ENCODE measurements at regions not wholly inside any gene's neighbourhood (a gene's known extent, or its start where the extent isn't known, plus 50 kb on each side); places are given as distances from the start of the nearest gene placed in this dataset.
A peak's percentile ranks its signal among the peaks of the same experiment; 100 is the strongest.

DNA sequence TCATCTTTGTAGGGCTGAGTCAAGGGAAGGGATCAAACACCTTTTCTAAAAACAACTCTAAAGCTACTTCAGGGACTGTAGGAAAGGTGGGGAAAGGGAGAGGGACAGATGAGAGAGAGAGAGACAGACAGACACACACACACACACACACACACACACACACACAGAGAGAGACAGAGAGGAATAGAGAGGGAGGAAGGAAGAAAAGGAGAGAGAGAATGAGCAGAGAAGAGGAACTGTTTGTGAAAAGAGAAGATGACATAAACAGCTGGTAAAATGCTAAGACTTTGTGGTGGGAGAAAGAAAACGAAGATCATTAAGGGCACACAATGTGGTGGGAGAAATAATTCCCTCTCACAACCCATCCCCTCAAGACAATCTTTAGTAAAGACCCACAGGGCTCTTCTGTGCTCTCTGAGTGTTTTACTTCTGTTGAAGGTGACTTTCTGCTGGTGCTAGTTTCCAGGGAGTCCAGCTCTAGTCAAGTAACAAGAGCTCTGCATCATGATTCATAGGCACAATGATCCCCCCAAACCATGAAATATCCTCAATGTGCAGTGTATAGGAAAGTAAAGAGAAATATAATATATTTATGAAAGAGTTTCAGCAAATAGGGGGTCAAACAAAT lies 77.2 kb upstream of the STK17B start:
- Histone ChIP-seq H3K27ac (peak overlapping the region in 2 of 3 donors; percentile 10 to 53), H3K27me3 (no peaks in the 10 kb centered on the region), H3K4me1 (no peaks in the 10 kb centered on the region), H3K36me3 (no peaks in the 10 kb centered on the region), H3K4me3 (replicated peaks in 1 of 3) (no peak overlapping the region), H3K9me3 (no peaks in the 10 kb centered on the region)
- DNase-seq, result no peak
- intact Hi-C loops (cut with DNase I), result no loop called here
- 81 to 90% methylated on average over 1 of the region's 1 CpG for WGBS, 2 donors
- no peak for TF ChIP-seq POLR2A (IDR thresholded peaks at IDR 0.05)
- TF ChIP-seq, protein P1, sequence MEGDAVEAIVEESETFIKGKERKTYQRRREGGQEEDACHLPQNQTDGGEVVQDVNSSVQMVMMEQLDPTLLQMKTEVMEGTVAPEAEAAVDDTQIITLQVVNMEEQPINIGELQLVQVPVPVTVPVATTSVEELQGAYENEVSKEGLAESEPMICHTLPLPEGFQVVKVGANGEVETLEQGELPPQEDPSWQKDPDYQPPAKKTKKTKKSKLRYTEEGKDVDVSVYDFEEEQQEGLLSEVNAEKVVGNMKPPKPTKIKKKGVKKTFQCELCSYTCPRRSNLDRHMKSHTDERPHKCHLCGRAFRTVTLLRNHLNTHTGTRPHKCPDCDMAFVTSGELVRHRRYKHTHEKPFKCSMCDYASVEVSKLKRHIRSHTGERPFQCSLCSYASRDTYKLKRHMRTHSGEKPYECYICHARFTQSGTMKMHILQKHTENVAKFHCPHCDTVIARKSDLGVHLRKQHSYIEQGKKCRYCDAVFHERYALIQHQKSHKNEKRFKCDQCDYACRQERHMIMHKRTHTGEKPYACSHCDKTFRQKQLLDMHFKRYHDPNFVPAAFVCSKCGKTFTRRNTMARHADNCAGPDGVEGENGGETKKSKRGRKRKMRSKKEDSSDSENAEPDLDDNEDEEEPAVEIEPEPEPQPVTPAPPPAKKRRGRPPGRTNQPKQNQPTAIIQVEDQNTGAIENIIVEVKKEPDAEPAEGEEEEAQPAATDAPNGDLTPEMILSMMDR (IDR thresholded peaks at IDR 0.05), result no peak

DNA sequence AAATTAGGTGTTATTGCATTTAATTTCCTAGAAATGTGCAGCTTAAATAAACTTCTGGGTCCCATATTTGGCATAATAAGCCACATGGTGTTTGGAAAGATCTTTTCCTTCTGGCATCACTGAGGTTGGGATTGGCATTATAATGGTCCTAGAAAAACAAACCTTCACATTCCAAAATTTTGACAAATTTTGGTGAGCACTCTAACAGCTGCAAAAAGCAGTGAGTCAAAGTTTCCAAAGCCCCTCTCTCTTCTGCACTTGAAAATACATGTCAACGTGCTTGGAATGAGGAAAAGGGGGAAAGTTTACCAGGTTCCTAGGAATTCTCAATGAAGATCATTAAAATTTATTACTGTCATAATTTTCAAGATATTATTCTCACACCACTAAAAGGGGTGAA lies 77.8 kb upstream of the STK17B start:
- TF ChIP-seq POLR2A (IDR thresholded peaks at IDR 0.05), result no peak
- TF ChIP-seq, protein P1 (IDR thresholded peaks at IDR 0.05), result no peak
- H3K27ac ChIP-seq, result no peak overlapping the region
- DNase-seq, result no peak
- no peaks in the 10 kb centered on the region for H3K9me3 ChIP-seq
- H3K4me3 ChIP-seq (replicated peaks in 1 of 3), result no peak overlapping the region
- 2 to 45% methylated on average over 1 of the region's 1 CpG for WGBS, 2 donors
- no peaks in the 10 kb centered on the region for H3K4me1 ChIP-seq
- intact Hi-C loops (cut with DNase I), result no loop called here
- H3K27me3 ChIP-seq, result no peaks in the 10 kb centered on the region
- H3K36me3 ChIP-seq, result no peaks in the 10 kb centered on the region

DNA sequence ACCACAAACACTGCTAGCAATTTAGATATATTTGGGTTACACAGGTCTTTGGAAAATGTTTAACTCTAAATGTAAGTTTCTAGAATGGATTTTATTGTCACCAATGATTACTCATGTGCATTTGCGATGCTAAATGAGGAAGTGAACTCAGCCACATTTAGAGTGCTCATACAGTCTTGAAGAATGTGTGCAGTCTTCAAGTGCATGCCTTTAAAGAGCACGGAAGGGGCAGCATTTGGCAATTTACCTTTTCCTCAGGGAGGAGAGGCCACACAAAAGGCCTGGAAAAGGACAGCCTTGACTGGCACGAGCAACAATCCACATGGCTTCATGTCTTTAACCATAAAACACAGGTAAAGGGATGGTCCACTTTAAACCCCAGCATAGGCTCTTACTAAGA lies 78.5 kb upstream of the STK17B start:
- Histone ChIP-seq H3K36me3 (no peaks in the 10 kb centered on the region), H3K27me3 (no peaks in the 10 kb centered on the region), H3K27ac (peak overlapping the region in 1 of 3 donors; percentile 29), H3K9me3 (no peaks in the 10 kb centered on the region), H3K4me1 (no peaks in the 10 kb centered on the region), H3K4me3 (replicated peaks in 1 of 3) (no peak overlapping the region)
- peak; percentile 23 to 26 for DNase-seq
- intact Hi-C loops (cut with DNase I), result no loop called here
- TF ChIP-seq, protein P1 (IDR thresholded peaks at IDR 0.05), result no peak
- TF ChIP-seq POLR2A (IDR thresholded peaks at IDR 0.05), result no peak
- WGBS, 2 donors, result 21 to 24% methylated on average over 3 of the region's 3 CpGs

DNA sequence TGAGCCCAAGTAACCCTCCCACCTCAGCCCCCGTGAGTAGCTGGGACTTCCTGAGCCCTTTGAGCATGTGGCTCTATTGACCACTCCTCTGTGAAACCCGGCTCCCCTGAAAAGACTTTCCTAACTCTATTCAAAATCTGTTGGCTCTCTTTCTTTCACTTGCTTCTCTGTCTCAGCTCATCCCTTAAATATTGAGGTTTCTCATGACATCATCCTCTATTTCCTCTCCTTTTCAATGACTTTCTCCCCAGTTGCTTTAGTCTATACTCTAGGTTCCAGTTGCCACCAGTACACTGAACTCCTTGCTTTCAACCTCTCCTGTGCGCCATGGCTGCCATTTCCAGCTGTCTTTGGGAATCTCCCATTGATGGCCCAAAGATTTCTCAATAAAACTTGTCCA lies 79.8 kb upstream of the STK17B start:
- Histone ChIP-seq H3K4me1 (no peaks in the 10 kb centered on the region), H3K27ac (no peak overlapping the region), H3K36me3 (no peaks in the 10 kb centered on the region), H3K9me3 (no peaks in the 10 kb centered on the region), H3K27me3 (no peaks in the 10 kb centered on the region), H3K4me3 (replicated peaks in 1 of 3) (no peak overlapping the region)
- intact Hi-C loops (cut with DNase I), result no loop called here
- 96 to 99% methylated on average over 3 of the region's 3 CpGs for WGBS, 2 donors
- DNase-seq, result no peak
- TF ChIP-seq, protein P1 (IDR thresholded peaks at IDR 0.05), result no peak
- TF ChIP-seq POLR2A (IDR thresholded peaks at IDR 0.05), result no peak

DNA sequence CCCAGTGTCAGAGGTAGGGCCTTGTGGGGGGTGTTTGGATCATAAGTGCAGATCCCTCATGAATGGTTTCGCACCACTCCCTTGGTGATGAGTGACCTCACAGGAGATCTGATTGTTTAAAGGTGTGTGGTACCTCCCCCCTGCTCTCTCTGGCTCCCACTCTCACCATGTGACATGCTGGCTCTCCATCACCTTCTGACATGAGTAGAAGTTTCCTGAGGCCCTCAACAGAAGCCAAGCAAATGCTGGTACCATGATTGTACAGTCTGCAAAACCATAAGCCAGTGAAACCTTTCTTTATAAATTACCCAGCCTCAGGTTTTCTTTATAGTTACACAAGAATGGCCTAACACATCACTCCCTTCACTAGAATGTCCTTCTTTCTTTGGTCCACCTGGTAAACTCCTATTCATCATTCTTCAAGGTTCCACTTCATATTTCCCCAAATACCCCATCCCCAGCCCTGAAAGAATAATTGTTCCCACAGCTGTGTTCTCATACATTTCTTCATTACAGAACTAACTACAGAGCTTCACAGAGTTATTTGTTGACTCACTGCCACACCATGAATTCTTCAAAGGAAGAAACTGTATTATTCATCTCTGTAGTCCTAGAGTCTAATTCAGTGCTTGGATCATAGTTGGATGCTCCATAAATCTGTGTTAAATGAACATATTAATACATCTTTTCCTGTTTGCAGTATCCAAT lies 81.2 kb upstream of the STK17B start:
- no peak overlapping the region for H3K27ac ChIP-seq
- H3K4me3 ChIP-seq (replicated peaks in 1 of 3), result no peak overlapping the region
- TF ChIP-seq, protein P1 (IDR thresholded peaks at IDR 0.05), result no peak
- TF ChIP-seq POLR2A (IDR thresholded peaks at IDR 0.05), result no peak
- H3K27me3 ChIP-seq, result no peaks in the 10 kb centered on the region
- H3K9me3 ChIP-seq, result no peaks in the 10 kb centered on the region
- no peaks in the 10 kb centered on the region for H3K36me3 ChIP-seq
- intact Hi-C loops (cut with DNase I), result no loop called here
- H3K4me1 ChIP-seq, result no peaks in the 10 kb centered on the region
- no peak for DNase-seq
- WGBS, 2 donors, result 95 to 100% methylated on average over 1 of the region's 1 CpG

Data from thyroid gland (tissue), 4 donors.